HL-60 (cell line): ENCODE measurements at regions not wholly inside any gene's neighbourhood (a gene's known extent, or its start where the extent isn't known, plus 50 kb on each side); places are given as distances from the start of the nearest gene placed in this dataset.

ENCODE experiments used
- GABPA ChIP-seq: IDR thresholded peaks from 2 replicates; pipeline ENCODE4 v1.6.1; 2012; ENCODE audit warnings: low read depth
- POLR2AphosphoS5 ChIP-seq: IDR thresholded peaks from 2 replicates; pipeline ENCODE4 v1.6.1; 2012; ENCODE audit warnings: low read depth
- SPI1 ChIP-seq: IDR thresholded peaks from 2 replicates; pipeline ENCODE4 v1.6.1; 2012; ENCODE audit warnings: low read depth, mild to moderate bottlenecking, borderline replicate concordance
- TF ChIP-seq, protein P1 (sequence below): IDR thresholded peaks from one replicate; pipeline ENCODE4 v1.5.1; 2011; ENCODE audit warnings: low read length, control low read depth, inconsistent platforms; ENCODE audit not compliant: insufficient read depth
- TF ChIP-seq, protein P2 (sequence below): IDR thresholded peaks from 2 replicates; pipeline ENCODE4 v1.6.1; 2012; ENCODE audit warnings: low read depth; ENCODE audit not compliant: insufficient replicate concordance

DNA sequence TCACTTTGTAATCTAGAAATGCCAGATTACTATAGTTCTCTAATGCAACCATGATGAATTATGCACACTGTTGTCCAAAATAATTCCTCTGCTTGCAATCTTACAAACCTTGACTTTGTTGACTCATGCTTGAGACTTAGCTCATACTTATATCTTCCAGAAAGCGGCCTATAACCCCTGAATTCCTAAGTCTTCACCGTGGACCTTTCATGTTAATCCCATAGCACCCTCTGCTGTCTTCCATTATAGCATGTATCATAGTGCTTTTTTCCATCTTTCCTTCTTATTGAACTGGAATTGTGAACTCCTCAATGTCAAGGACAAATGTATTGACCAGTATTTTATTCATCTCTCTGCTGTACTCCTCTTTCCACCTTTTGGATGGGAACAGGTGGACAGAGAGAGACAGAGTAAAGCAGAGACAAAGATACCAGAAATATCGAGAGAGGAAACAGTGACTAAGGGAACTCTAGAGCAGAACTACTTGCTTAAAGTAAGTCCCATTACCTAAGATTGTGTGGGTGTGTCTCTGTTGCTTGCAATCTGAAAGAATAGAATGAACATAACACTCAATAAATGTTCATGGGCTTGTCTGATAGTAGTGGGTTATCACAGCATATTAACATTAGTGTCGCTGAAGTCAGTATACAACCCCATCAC lies 110.0 kb downstream of the LURAP1L start:
- TF ChIP-seq, protein P1, sequence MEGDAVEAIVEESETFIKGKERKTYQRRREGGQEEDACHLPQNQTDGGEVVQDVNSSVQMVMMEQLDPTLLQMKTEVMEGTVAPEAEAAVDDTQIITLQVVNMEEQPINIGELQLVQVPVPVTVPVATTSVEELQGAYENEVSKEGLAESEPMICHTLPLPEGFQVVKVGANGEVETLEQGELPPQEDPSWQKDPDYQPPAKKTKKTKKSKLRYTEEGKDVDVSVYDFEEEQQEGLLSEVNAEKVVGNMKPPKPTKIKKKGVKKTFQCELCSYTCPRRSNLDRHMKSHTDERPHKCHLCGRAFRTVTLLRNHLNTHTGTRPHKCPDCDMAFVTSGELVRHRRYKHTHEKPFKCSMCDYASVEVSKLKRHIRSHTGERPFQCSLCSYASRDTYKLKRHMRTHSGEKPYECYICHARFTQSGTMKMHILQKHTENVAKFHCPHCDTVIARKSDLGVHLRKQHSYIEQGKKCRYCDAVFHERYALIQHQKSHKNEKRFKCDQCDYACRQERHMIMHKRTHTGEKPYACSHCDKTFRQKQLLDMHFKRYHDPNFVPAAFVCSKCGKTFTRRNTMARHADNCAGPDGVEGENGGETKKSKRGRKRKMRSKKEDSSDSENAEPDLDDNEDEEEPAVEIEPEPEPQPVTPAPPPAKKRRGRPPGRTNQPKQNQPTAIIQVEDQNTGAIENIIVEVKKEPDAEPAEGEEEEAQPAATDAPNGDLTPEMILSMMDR, result no peak
- TF ChIP-seq GABPA (no peak), POLR2AphosphoS5 (no peak), SPI1 (no peak)
- TF ChIP-seq, protein P2, sequence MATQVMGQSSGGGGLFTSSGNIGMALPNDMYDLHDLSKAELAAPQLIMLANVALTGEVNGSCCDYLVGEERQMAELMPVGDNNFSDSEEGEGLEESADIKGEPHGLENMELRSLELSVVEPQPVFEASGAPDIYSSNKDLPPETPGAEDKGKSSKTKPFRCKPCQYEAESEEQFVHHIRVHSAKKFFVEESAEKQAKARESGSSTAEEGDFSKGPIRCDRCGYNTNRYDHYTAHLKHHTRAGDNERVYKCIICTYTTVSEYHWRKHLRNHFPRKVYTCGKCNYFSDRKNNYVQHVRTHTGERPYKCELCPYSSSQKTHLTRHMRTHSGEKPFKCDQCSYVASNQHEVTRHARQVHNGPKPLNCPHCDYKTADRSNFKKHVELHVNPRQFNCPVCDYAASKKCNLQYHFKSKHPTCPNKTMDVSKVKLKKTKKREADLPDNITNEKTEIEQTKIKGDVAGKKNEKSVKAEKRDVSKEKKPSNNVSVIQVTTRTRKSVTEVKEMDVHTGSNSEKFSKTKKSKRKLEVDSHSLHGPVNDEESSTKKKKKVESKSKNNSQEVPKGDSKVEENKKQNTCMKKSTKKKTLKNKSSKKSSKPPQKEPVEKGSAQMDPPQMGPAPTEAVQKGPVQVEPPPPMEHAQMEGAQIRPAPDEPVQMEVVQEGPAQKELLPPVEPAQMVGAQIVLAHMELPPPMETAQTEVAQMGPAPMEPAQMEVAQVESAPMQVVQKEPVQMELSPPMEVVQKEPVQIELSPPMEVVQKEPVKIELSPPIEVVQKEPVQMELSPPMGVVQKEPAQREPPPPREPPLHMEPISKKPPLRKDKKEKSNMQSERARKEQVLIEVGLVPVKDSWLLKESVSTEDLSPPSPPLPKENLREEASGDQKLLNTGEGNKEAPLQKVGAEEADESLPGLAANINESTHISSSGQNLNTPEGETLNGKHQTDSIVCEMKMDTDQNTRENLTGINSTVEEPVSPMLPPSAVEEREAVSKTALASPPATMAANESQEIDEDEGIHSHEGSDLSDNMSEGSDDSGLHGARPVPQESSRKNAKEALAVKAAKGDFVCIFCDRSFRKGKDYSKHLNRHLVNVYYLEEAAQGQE, result no peak
